A673 (cell line): ENCODE measurements at regions not wholly inside any gene's neighbourhood (a gene's known extent, or its start where the extent isn't known, plus 50 kb on each side); places are given as distances from the start of the nearest gene placed in this dataset.

ENCODE experiments used
- BruUV-seq: library from RNA; stranded (reverse); fragments of 400-500 nt; replicated peaks from 2 replicates; lab custom pipeline; 2021; lab: Mats Ljungman, UMichigan
- CTCF ChIA-PET: fragments of 300-600 bp; sonication (Branson Sonifier 250); formaldehyde crosslinking; loops from one replicate; lab custom pipeline; 2022; ENCODE audit warnings: antibody characterized with exemption; lab: Charles Lee
- POLR2A ChIA-PET: fragments of 300-600 bp; sonication (Branson Sonifier 250); formaldehyde crosslinking; loops from one replicate; lab custom pipeline; 2022; ENCODE audit warnings: antibody characterized with exemption; ENCODE audit not compliant: low non-redundant PET; lab: Charles Lee
- DNase-seq: peaks from one replicate; pipeline ENCODE4 v3.0.0-alpha.2; 2015; ENCODE audit warnings: low spot score
- H3K27ac ChIP-seq: fragments of 200-600 bp; sonication (generic); 2 replicates; pipeline ENCODE4 v1.5.1; 2016; ENCODE audit warnings: mixed run types, low read depth, mild to moderate bottlenecking, mixed read lengths, antibody characterized with exemption, low read length; ENCODE audit not compliant: poor library complexity, severe bottlenecking
- H3K27me3 ChIP-seq: fragments of 200-600 bp; sonication (generic); replicated peaks from 2 replicates; pipeline ENCODE4 v1.6.1; 2017; ENCODE audit warnings: mixed run types, low read depth, mild to moderate bottlenecking, mixed read lengths, antibody characterized with exemption, low read length; ENCODE audit not compliant: insufficient read depth, poor library complexity
- H3K36me3 ChIP-seq: fragments of 200-600 bp; sonication (generic); 2 replicates; pipeline ENCODE4 v1.6.1; 2016; ENCODE audit warnings: mixed run types, mild to moderate bottlenecking, mixed read lengths, antibody characterized with exemption, low read length; ENCODE audit not compliant: insufficient read depth, poor library complexity, severe bottlenecking
- H3K4me1 ChIP-seq: fragments of 200-600 bp; sonication (generic); 2 replicates; pipeline ENCODE4 v1.6.1; 2017; ENCODE audit warnings: mixed run types, mild to moderate bottlenecking, mixed read lengths, antibody characterized with exemption, low read length; ENCODE audit not compliant: insufficient read depth, poor library complexity, severe bottlenecking
- H3K4me3 ChIP-seq: fragments of 200-600 bp; sonication (generic); 2 replicates; pipeline ENCODE4 v1.5.1; 2016; ENCODE audit warnings: low read depth, mixed run types, mild to moderate bottlenecking, mixed read lengths, low read length; ENCODE audit not compliant: poor library complexity, severe bottlenecking
- H3K9me3 ChIP-seq: fragments of 200-600 bp; sonication (generic); 2 replicates; pipeline ENCODE4 v1.6.1; 2016; ENCODE audit warnings: mixed run types, low read depth, mild to moderate bottlenecking, mixed read lengths, antibody characterized with exemption, low read length; ENCODE audit not compliant: poor library complexity, severe bottlenecking
- CTCF ChIP-seq: fragments of 300-800, 200-600 bp; sonication (generic); conservative IDR thresholded peaks from 2 replicates; pipeline ENCODE4 v1.5.1; 2017; ENCODE audit warnings: low read depth, mild to moderate bottlenecking, antibody characterized with exemption, low read length, moderate library complexity, mixed read lengths
- EZH2 ChIP-seq: fragments of 200-600 bp; sonication (generic); IDR thresholded peaks from 2 replicates; pipeline ENCODE4 v1.6.1; 2017; ENCODE audit warnings: borderline replicate concordance, low read depth, mild to moderate bottlenecking, mixed read lengths, antibody characterized with exemption, low read length; ENCODE audit not compliant: poor library complexity, severe bottlenecking
- intact Hi-C: fragments of 100-400 bp; cut with micrococcal nuclease; formaldehyde crosslinking; loops from one replicate; pipeline ENCODE4 v1.10.0; 2022; ENCODE audit not compliant: unreplicated experiment

GRCh38 chrX:43224496-43224895 is 431.6 kb upstream of the MAOA start:
- TF ChIP-seq CTCF = no peak
- no peak for TF ChIP-seq EZH2

GRCh38 chrX:43225626-43226328 is 430.3 kb upstream of the MAOA start:
- no peaks in the 10 kb centered on the region for H3K36me3 ChIP-seq
- intact Hi-C loops = no loop called here
- H3K4me3 ChIP-seq = no peak overlapping the region
- no peaks in the 10 kb centered on the region for H3K9me3 ChIP-seq
- H3K27me3 ChIP-seq = no peaks in the 10 kb centered on the region
- no peaks in the 10 kb centered on the region for H3K4me1 ChIP-seq
- no TSS peak for BruUV-seq
- no peak overlapping the region for H3K27ac ChIP-seq
- CTCF ChIA-PET = no interaction called here
- no peak for TF ChIP-seq CTCF
- TF ChIP-seq EZH2 = no peak
- no peak for DNase-seq
- POLR2A ChIA-PET = no interaction called here

More at GRCh38 chrX:43224496-43224895, 431.6 kb upstream of the MAOA start:
- Histone ChIP-seq H3K9me3 (no peaks in the 10 kb centered on the region), H3K27me3 (no peaks in the 10 kb centered on the region), H3K27ac (no peak overlapping the region), H3K4me3 (no peak overlapping the region), H3K36me3 (no peaks in the 10 kb centered on the region), H3K4me1 (no peaks in the 10 kb centered on the region)
- CTCF ChIA-PET = no interaction called here
- no peak for DNase-seq
- POLR2A ChIA-PET = no interaction called here
- no TSS peak for BruUV-seq
- intact Hi-C loops = no loop called here

GRCh38 chrX:43238461-43238945 is 417.6 kb upstream of the MAOA start:
- Histone ChIP-seq H3K4me1 (no peaks in the 10 kb centered on the region), H3K27me3 (no peaks in the 10 kb centered on the region), H3K9me3 (no peaks in the 10 kb centered on the region), H3K4me3 (no peak overlapping the region), H3K36me3 (no peaks in the 10 kb centered on the region), H3K27ac (no peak overlapping the region)
- DNase-seq = no peak
- no peak for TF ChIP-seq EZH2
- no peak for TF ChIP-seq CTCF
- ChIA-PET CTCF (no interaction called here), POLR2A (no interaction called here)
- BruUV-seq = no TSS peak
- intact Hi-C loops = no loop called here
